Panc1 (cell line): ENCODE measurements at regions not wholly inside any gene's neighbourhood (a gene's known extent, or its start where the extent isn't known, plus 50 kb on each side); places are given as distances from the start of the nearest gene placed in this dataset.

ENCODE experiments used
- ATAC-seq: fragments of 200-7000 bp; cut with Tn5 transposase; 2 replicates; pipeline ENCODE4 v1.9.1; 2020; ENCODE audit warnings: mild to moderate bottlenecking, moderate library complexity
- BruUV-seq: library from RNA; stranded (reverse); fragments of 400-500 nt; replicated peaks from 2 replicates; lab custom pipeline; 2021; lab: Mats Ljungman, UMichigan
- CTCF ChIA-PET: fragments of 300-600 bp; sonication (Branson Sonifier 250); formaldehyde crosslinking; loops from one replicate; lab custom pipeline; 2022; ENCODE audit warnings: antibody characterized with exemption; lab: Charles Lee
- POLR2A ChIA-PET: fragments of 300-600 bp; sonication (Branson Sonifier 250); formaldehyde crosslinking; loops from one replicate; lab custom pipeline; 2022; ENCODE audit warnings: antibody characterized with exemption; lab: Charles Lee
- DNase-seq: peaks from one replicate; pipeline ENCODE4 v3.0.0-alpha.2; 2010; ENCODE audit warnings: low read depth, low spot score
- H3K27ac ChIP-seq: 2 replicates; pipeline ENCODE4 v1.5.1; 2011; ENCODE audit warnings: mild to moderate bottlenecking, low read length, inconsistent platforms
- H3K27me3 ChIP-seq: fragments of 200-500 bp; sonication (Bioruptor generic); 2 replicates; pipeline ENCODE4 v1.6.0; 2014; ENCODE audit warnings: low read length, inconsistent platforms; ENCODE audit not compliant: control insufficient read depth, insufficient read depth
- H3K36me3 ChIP-seq: fragments of 200-500 bp; sonication (Bioruptor generic); 2 replicates; pipeline ENCODE4 v1.5.1; 2014; ENCODE audit warnings: inconsistent platforms, mild to moderate bottlenecking, low read length, moderate library complexity; ENCODE audit not compliant: control insufficient read depth, insufficient read depth
- H3K4me1 ChIP-seq: 2 replicates; pipeline ENCODE4 v1.5.1; 2011; ENCODE audit warnings: inconsistent platforms, mild to moderate bottlenecking, low read length, moderate library complexity; ENCODE audit not compliant: control insufficient read depth, insufficient read depth
- H3K4me3 ChIP-seq, 2 experiments: 2 replicates each; pipeline ENCODE4 v1.5.1; 2011 to 2012; ENCODE audit warnings: low read depth in 2 of 2, low read length in 2 of 2, mild to moderate bottlenecking in 2 of 2, inconsistent platforms in 1 of 2, moderate library complexity in 1 of 2
- H3K9me3 ChIP-seq: fragments of 200-500 bp; sonication (Bioruptor generic); 2 replicates; pipeline ENCODE4 v1.5.1; 2014; ENCODE audit warnings: low read depth, mild to moderate bottlenecking, inconsistent platforms, low read length, moderate library complexity; ENCODE audit not compliant: control insufficient read depth, insufficient read depth
- CTCF ChIP-seq: fragments of 450-650 bp; IDR thresholded peaks from 2 replicates; pipeline ENCODE4 v1.5.1; 2017; ENCODE audit warnings: mild to moderate bottlenecking
- POLR2AphosphoS5 ChIP-seq: IDR thresholded peaks from 2 replicates; pipeline ENCODE4 v1.6.1; 2012; ENCODE audit warnings: mild to moderate bottlenecking, low read depth, low read length, moderate library complexity
- REST ChIP-seq, 2 experiments: IDR thresholded peaks; 2 replicates each; pipeline ENCODE4 v1.6.1; 2011 to 2012; ENCODE audit warnings: low read depth in 2 of 2, control low read depth in 1 of 2, low read length in 1 of 2, mild to moderate bottlenecking in 1 of 2, moderate library complexity in 1 of 2; ENCODE audit not compliant: insufficient read depth in 1 of 2
- SIN3A ChIP-seq: IDR thresholded peaks from 2 replicates; pipeline ENCODE4 v1.6.1; 2012; ENCODE audit warnings: low read depth, mild to moderate bottlenecking, low read length, moderate library complexity, borderline replicate concordance; ENCODE audit not compliant: insufficient read depth
- TCF7L2 ChIP-seq: IDR thresholded peaks from 2 replicates; pipeline ENCODE4 v1.6.1; 2011; ENCODE audit warnings: mild to moderate bottlenecking, low read depth, low read length, inconsistent platforms
- in situ Hi-C: cut with HindIII; loops from 2 replicates; pipeline ENCODE4 v1.10.0; 2016; ENCODE audit warnings: low sequenced_read_pairs, low pct_unique_long_range_greater_than_20kb
- intact Hi-C: fragments of 100-400 bp; cut with micrococcal nuclease; formaldehyde crosslinking; loops from one replicate; pipeline ENCODE4 v1.10.0; 2022; ENCODE audit not compliant: unreplicated experiment

- Histone ChIP-seq H3K27ac (no peak overlapping the region), H3K27me3 (peaks cover 5% of the 10 kb centered on the region; the same call in 1 of the 2 replicates), H3K4me1 (no peaks in the 10 kb centered on the region), H3K36me3 (no peaks in the 10 kb centered on the region), H3K9me3 (no peaks in the 10 kb centered on the region), H3K4me3 (no peak overlapping the region)
- no peak for DNase-seq
- intact Hi-C loops: no loop called here
- no peak for ATAC-seq
- no TSS peak for BruUV-seq
- ChIA-PET CTCF (no interaction called here), POLR2A (no interaction called here)
- in situ Hi-C loops: no loop called here
- TF ChIP-seq POLR2AphosphoS5 (no peak), SIN3A (no peak), TCF7L2 (no peak), CTCF (no peak), REST (IDR thresholded peaks at IDR 0.05; ENCODE audit: insufficient read depth in 1 of 2, low read depth in 2 of 2, low read length in 1 of 2) (no peak)
Measured at GRCh38 chr5:2391021-2391420, 360.5 kb downstream of the IRX2 start.

- peaks cover 7% of the 10 kb centered on the region; the same call in 1 of the 2 replicates for H3K27me3 ChIP-seq
- intact Hi-C loops: no loop called here
- in situ Hi-C loops: no loop called here
Measured at GRCh38 chr5:2388571-2388970, 362.9 kb downstream of the IRX2 start.

More at GRCh38 chr5:2388571-2388970, 362.9 kb downstream of the IRX2 start:
- no peak for ATAC-seq
- Histone ChIP-seq H3K4me1 (no peaks in the 10 kb centered on the region), H3K36me3 (no peaks in the 10 kb centered on the region), H3K27ac (no peak overlapping the region), H3K9me3 (no peaks in the 10 kb centered on the region), H3K4me3 (no peak overlapping the region)
- no peak for DNase-seq
- ChIA-PET POLR2A (no interaction called here), CTCF (no interaction called here)
- no TSS peak for BruUV-seq
- TF ChIP-seq POLR2AphosphoS5: no peak
- no peak for TF ChIP-seq REST (IDR thresholded peaks at IDR 0.05; ENCODE audit: insufficient read depth in 1 of 2, low read depth in 2 of 2, low read length in 1 of 2)
- no peak for TF ChIP-seq TCF7L2
- no peak for TF ChIP-seq SIN3A
- TF ChIP-seq CTCF: no peak
